GM23338 (cell line): ENCODE measurements at regions not wholly inside any gene's neighbourhood (a gene's known extent, or its start where the extent isn't known, plus 50 kb on each side); places are given as distances from the start of the nearest gene placed in this dataset.

Source experiments
- ATAC-seq: fragments of 200-7000 bp; cut with Tn5 transposase; 3 replicates; pipeline ENCODE4 v1.9.1; 2020
- DNase-seq: peaks from one replicate; pipeline ENCODE4 v3.0.0-alpha.2; 2015; ENCODE audit warnings: low spot score
- H2AFZ ChIP-seq: fragments of 200-600 bp; sonication (generic); 2 replicates; pipeline ENCODE4 v1.8.0; 2016; ENCODE audit warnings: antibody characterized with exemption, mild to moderate bottlenecking, moderate library complexity
- H3F3A ChIP-seq: fragments of 200-600 bp; sonication (generic); replicated peaks from 2 replicates; pipeline ENCODE4 v1.8.0; 2017; ENCODE audit warnings: antibody characterized with exemption, mixed run types, low read depth
- H3K27ac ChIP-seq: fragments of 200-600 bp; sonication (generic); 2 replicates; pipeline ENCODE4 v1.6.1; 2016; ENCODE audit warnings: low read depth
- H3K27me3 ChIP-seq: fragments of 200-600 bp; sonication (generic); 2 replicates; pipeline ENCODE4 v1.8.0; 2016; ENCODE audit warnings: mild to moderate bottlenecking, mixed run types, moderate library complexity; ENCODE audit not compliant: insufficient read depth
- H3K36me3 ChIP-seq: fragments of 200-600 bp; sonication (generic); 2 replicates; pipeline ENCODE4 v1.8.0; 2016; ENCODE audit warnings: mild to moderate bottlenecking; ENCODE audit not compliant: insufficient read depth
- H3K4me1 ChIP-seq: fragments of 200-600 bp; sonication (generic); 2 replicates; pipeline ENCODE4 v1.8.0; 2016; ENCODE audit warnings: mild to moderate bottlenecking, moderate library complexity; ENCODE audit not compliant: insufficient read depth
- H3K4me2 ChIP-seq: fragments of 200-600 bp; sonication (generic); 2 replicates; pipeline ENCODE4 v1.7.1; 2017; ENCODE audit warnings: mixed run types
- H3K4me3 ChIP-seq: fragments of 200-600 bp; sonication (generic); 2 replicates; pipeline ENCODE4 v1.6.1; 2016; ENCODE audit warnings: mixed run types
- H3K79me2 ChIP-seq: fragments of 200-600 bp; sonication (generic); replicated peaks from 2 replicates; pipeline ENCODE4 v1.8.0; 2017; ENCODE audit warnings: mild to moderate bottlenecking; ENCODE audit not compliant: insufficient read depth
- H3K9me2 ChIP-seq: fragments of 200-600 bp; sonication (generic); 2 replicates; pipeline ENCODE4 v1.8.0; 2017; ENCODE audit not compliant: insufficient read depth
- H4K20me1 ChIP-seq: fragments of 200-600 bp; sonication (generic); replicated peaks from 2 replicates; pipeline ENCODE4 v1.8.0; 2017; ENCODE audit warnings: mild to moderate bottlenecking; ENCODE audit not compliant: insufficient read depth
- H3K27ac Mint-ChIP-seq: 2 replicates; pipeline ENCODE4 v1.8.0; 2020; ENCODE audit warnings: inconsistent platforms, mild to moderate bottlenecking, moderate library complexity, mixed read lengths
- H3K27me3 Mint-ChIP-seq: 3 replicates; pipeline ENCODE4 v1.8.0; 2022; ENCODE audit warnings: low read depth, mild to moderate bottlenecking, moderate library complexity, mixed read lengths, inconsistent platforms; ENCODE audit not compliant: insufficient read depth, poor library complexity
- H3K36me3 Mint-ChIP-seq: 3 replicates; pipeline ENCODE4 v1.8.0; 2021; ENCODE audit warnings: low read depth, mild to moderate bottlenecking, inconsistent platforms, moderate library complexity, mixed read lengths
- H3K4me1 Mint-ChIP-seq: 3 replicates; pipeline ENCODE4 v1.8.0; 2020; ENCODE audit warnings: mild to moderate bottlenecking, inconsistent platforms, mixed read lengths
- H3K4me3 Mint-ChIP-seq: 3 replicates; pipeline ENCODE4 v1.8.0; 2021; ENCODE audit warnings: moderate library complexity, mild to moderate bottlenecking, inconsistent platforms, mixed read lengths
- H3K9me3 Mint-ChIP-seq: 3 replicates; pipeline ENCODE4 v1.8.0; 2020; ENCODE audit warnings: moderate library complexity, mild to moderate bottlenecking, inconsistent platforms, mixed read lengths
- CREB1 ChIP-seq: fragments of 250-450 bp; sonication (Bioruptor Pico); IDR thresholded peaks from 2 replicates; pipeline ENCODE4 v1.5.0; 2020; ENCODE audit warnings: low read depth, mild to moderate bottlenecking, moderate library complexity
- EZH2 ChIP-seq: fragments of 200-600 bp; sonication (generic); IDR thresholded peaks from one replicate; pipeline ENCODE4 v1.8.0; 2017; ENCODE audit warnings: antibody characterized with exemption, mild to moderate bottlenecking, low read depth; ENCODE audit not compliant: unreplicated experiment
- EZH2phosphoT487 ChIP-seq: fragments of 200-600 bp; sonication (generic); IDR thresholded peaks from one replicate; pipeline ENCODE4 v1.8.1; 2018; ENCODE audit warnings: antibody characterized with exemption; ENCODE audit not compliant: unreplicated experiment
- JUNB ChIP-seq: IDR thresholded peaks from one replicate; pipeline ENCODE4 v1.6.1; 2016; ENCODE audit warnings: antibody characterized with exemption; ENCODE audit not compliant: unreplicated experiment
- STAT1 ChIP-seq: IDR thresholded peaks from one replicate; pipeline ENCODE4 v1.6.1; 2016; ENCODE audit warnings: antibody characterized with exemption; ENCODE audit not compliant: unreplicated experiment
- ZNF114 ChIP-seq: fragments of 250-450 bp; sonication (Bioruptor Pico); IDR thresholded peaks from 2 replicates; pipeline ENCODE4 v1.5.0; 2020; ENCODE audit warnings: mild to moderate bottlenecking, moderate library complexity
- TF ChIP-seq, protein P1 (sequence below): IDR thresholded peaks from one replicate; pipeline ENCODE4 v1.6.1; 2018; ENCODE audit warnings: antibody characterized with exemption; ENCODE audit not compliant: unreplicated experiment
- TF ChIP-seq, protein P2 (sequence below), 2 experiments: fragments of 200-600 bp in 1 of 2; sonication (generic) in 1 of 2; conservative IDR thresholded peaks; 2 replicates each; pipeline versions ENCODE4 v1.5.1 to v1.6.1; 2016 to 2017; ENCODE audit warnings: antibody characterized with exemption in 2 of 2, low read depth in 2 of 2, mild to moderate bottlenecking in 2 of 2, moderate library complexity in 1 of 2
- TF ChIP-seq, protein P3 (sequence below): fragments of 250-450 bp; sonication (Bioruptor Pico); IDR thresholded peaks from 2 replicates; pipeline ENCODE4 v1.5.0; 2020; ENCODE audit warnings: mild to moderate bottlenecking, moderate library complexity
- TF ChIP-seq, protein P4 (sequence below): IDR thresholded peaks from 2 replicates; pipeline ENCODE4 v1.6.1; 2016; ENCODE audit warnings: antibody characterized with exemption

DNA sequence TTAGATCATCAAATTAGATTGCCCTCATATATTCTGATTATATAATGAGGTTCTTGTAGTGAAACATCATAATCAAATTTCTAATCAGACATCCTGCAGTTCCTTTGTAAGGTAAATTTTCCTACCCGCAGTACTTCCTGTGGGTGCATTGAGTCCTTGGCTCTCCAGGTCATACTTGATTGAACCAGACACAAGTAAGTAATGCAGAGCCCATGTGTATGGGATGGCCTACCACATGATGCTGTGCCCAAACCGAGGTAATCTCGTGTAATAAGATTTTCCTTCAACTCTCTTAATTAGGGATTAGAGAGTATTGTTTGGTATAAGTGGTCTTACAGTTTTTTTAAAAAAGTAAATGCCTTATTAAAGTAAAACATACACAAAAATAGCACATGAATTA lies 1841.8 kb downstream of the PCDH7 start:
- no peaks in the 10 kb centered on the region for H3K36me3 Mint-ChIP-seq
- Histone ChIP-seq H3K27ac (no peak overlapping the region), H3K4me1 (no peaks in the 10 kb centered on the region), H3K9me2 (no peaks in the 10 kb centered on the region), H3K36me3 (no peaks in the 10 kb centered on the region), H3K79me2 (no peaks in the 10 kb centered on the region), H4K20me1 (no peaks in the 10 kb centered on the region), H3F3A (no peaks in the 10 kb centered on the region), H3K4me3 (no peak overlapping the region), H3K27me3 (no peaks in the 10 kb centered on the region), H2AFZ (no peak overlapping the region), H3K4me2 (no peak overlapping the region)
- peaks cover 9% of the 10 kb centered on the region; the same call in 2 of the 3 replicates for H3K4me1 Mint-ChIP-seq
- no peak for DNase-seq
- H3K27ac Mint-ChIP-seq = no peak overlapping the region
- no peaks in the 10 kb centered on the region for H3K27me3 Mint-ChIP-seq
- H3K4me3 Mint-ChIP-seq = no peak overlapping the region
- TF ChIP-seq STAT1 (no peak), JUNB (no peak), ZNF114 (CRISPR knock-in tag) (no peak)
- TF ChIP-seq, protein P1, sequence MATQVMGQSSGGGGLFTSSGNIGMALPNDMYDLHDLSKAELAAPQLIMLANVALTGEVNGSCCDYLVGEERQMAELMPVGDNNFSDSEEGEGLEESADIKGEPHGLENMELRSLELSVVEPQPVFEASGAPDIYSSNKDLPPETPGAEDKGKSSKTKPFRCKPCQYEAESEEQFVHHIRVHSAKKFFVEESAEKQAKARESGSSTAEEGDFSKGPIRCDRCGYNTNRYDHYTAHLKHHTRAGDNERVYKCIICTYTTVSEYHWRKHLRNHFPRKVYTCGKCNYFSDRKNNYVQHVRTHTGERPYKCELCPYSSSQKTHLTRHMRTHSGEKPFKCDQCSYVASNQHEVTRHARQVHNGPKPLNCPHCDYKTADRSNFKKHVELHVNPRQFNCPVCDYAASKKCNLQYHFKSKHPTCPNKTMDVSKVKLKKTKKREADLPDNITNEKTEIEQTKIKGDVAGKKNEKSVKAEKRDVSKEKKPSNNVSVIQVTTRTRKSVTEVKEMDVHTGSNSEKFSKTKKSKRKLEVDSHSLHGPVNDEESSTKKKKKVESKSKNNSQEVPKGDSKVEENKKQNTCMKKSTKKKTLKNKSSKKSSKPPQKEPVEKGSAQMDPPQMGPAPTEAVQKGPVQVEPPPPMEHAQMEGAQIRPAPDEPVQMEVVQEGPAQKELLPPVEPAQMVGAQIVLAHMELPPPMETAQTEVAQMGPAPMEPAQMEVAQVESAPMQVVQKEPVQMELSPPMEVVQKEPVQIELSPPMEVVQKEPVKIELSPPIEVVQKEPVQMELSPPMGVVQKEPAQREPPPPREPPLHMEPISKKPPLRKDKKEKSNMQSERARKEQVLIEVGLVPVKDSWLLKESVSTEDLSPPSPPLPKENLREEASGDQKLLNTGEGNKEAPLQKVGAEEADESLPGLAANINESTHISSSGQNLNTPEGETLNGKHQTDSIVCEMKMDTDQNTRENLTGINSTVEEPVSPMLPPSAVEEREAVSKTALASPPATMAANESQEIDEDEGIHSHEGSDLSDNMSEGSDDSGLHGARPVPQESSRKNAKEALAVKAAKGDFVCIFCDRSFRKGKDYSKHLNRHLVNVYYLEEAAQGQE = no peak
- TF ChIP-seq, protein P2, sequence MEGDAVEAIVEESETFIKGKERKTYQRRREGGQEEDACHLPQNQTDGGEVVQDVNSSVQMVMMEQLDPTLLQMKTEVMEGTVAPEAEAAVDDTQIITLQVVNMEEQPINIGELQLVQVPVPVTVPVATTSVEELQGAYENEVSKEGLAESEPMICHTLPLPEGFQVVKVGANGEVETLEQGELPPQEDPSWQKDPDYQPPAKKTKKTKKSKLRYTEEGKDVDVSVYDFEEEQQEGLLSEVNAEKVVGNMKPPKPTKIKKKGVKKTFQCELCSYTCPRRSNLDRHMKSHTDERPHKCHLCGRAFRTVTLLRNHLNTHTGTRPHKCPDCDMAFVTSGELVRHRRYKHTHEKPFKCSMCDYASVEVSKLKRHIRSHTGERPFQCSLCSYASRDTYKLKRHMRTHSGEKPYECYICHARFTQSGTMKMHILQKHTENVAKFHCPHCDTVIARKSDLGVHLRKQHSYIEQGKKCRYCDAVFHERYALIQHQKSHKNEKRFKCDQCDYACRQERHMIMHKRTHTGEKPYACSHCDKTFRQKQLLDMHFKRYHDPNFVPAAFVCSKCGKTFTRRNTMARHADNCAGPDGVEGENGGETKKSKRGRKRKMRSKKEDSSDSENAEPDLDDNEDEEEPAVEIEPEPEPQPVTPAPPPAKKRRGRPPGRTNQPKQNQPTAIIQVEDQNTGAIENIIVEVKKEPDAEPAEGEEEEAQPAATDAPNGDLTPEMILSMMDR (conservative IDR thresholded peaks at IDR 0.05; ENCODE audit: low read depth in 2 of 2) = no peak
- ATAC-seq = no peak
- no peaks in the 10 kb centered on the region for H3K9me3 Mint-ChIP-seq

DNA sequence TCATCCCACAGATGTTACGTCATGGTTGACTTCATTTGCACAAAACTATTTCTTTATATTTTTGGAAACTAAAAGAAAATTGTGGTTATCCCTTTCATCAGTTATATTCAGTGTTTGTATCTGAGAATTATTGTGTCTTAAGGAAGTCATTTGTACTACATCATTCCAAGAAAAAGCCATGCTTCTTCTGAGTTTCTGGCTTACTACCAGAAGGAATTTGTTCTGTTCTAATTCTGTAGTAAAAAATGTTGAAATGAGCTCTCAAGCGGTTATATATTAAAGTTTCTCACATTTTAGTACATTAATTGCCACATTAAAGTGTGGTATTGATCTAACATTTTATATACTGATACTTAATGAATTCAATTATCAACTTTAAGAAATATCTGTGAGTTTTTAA lies 1844.5 kb downstream of the PCDH7 start:
- Histone ChIP-seq H3K27me3 (no peaks in the 10 kb centered on the region), H2AFZ (no peak overlapping the region), H4K20me1 (no peaks in the 10 kb centered on the region), H3K79me2 (no peaks in the 10 kb centered on the region), H3K4me1 (no peaks in the 10 kb centered on the region), H3K27ac (no peak overlapping the region), H3K9me2 (no peaks in the 10 kb centered on the region), H3F3A (no peaks in the 10 kb centered on the region), H3K36me3 (no peaks in the 10 kb centered on the region), H3K4me3 (no peak overlapping the region), H3K4me2 (no peak overlapping the region)
- DNase-seq = no peak
- no peak for ATAC-seq
- Mint-ChIP-seq H3K27ac (no peak overlapping the region), H3K4me1 (peaks cover 9% of the 10 kb centered on the region; the same call in 2 of the 3 replicates), H3K27me3 (peaks cover 2% of the 10 kb centered on the region), H3K4me3 (no peak overlapping the region), H3K9me3 (no peaks in the 10 kb centered on the region), H3K36me3 (no peaks in the 10 kb centered on the region)
- TF ChIP-seq CREB1 (CRISPR knock-in tag) = no peak
- no peak for TF ChIP-seq EZH2
- TF ChIP-seq, protein P3, sequence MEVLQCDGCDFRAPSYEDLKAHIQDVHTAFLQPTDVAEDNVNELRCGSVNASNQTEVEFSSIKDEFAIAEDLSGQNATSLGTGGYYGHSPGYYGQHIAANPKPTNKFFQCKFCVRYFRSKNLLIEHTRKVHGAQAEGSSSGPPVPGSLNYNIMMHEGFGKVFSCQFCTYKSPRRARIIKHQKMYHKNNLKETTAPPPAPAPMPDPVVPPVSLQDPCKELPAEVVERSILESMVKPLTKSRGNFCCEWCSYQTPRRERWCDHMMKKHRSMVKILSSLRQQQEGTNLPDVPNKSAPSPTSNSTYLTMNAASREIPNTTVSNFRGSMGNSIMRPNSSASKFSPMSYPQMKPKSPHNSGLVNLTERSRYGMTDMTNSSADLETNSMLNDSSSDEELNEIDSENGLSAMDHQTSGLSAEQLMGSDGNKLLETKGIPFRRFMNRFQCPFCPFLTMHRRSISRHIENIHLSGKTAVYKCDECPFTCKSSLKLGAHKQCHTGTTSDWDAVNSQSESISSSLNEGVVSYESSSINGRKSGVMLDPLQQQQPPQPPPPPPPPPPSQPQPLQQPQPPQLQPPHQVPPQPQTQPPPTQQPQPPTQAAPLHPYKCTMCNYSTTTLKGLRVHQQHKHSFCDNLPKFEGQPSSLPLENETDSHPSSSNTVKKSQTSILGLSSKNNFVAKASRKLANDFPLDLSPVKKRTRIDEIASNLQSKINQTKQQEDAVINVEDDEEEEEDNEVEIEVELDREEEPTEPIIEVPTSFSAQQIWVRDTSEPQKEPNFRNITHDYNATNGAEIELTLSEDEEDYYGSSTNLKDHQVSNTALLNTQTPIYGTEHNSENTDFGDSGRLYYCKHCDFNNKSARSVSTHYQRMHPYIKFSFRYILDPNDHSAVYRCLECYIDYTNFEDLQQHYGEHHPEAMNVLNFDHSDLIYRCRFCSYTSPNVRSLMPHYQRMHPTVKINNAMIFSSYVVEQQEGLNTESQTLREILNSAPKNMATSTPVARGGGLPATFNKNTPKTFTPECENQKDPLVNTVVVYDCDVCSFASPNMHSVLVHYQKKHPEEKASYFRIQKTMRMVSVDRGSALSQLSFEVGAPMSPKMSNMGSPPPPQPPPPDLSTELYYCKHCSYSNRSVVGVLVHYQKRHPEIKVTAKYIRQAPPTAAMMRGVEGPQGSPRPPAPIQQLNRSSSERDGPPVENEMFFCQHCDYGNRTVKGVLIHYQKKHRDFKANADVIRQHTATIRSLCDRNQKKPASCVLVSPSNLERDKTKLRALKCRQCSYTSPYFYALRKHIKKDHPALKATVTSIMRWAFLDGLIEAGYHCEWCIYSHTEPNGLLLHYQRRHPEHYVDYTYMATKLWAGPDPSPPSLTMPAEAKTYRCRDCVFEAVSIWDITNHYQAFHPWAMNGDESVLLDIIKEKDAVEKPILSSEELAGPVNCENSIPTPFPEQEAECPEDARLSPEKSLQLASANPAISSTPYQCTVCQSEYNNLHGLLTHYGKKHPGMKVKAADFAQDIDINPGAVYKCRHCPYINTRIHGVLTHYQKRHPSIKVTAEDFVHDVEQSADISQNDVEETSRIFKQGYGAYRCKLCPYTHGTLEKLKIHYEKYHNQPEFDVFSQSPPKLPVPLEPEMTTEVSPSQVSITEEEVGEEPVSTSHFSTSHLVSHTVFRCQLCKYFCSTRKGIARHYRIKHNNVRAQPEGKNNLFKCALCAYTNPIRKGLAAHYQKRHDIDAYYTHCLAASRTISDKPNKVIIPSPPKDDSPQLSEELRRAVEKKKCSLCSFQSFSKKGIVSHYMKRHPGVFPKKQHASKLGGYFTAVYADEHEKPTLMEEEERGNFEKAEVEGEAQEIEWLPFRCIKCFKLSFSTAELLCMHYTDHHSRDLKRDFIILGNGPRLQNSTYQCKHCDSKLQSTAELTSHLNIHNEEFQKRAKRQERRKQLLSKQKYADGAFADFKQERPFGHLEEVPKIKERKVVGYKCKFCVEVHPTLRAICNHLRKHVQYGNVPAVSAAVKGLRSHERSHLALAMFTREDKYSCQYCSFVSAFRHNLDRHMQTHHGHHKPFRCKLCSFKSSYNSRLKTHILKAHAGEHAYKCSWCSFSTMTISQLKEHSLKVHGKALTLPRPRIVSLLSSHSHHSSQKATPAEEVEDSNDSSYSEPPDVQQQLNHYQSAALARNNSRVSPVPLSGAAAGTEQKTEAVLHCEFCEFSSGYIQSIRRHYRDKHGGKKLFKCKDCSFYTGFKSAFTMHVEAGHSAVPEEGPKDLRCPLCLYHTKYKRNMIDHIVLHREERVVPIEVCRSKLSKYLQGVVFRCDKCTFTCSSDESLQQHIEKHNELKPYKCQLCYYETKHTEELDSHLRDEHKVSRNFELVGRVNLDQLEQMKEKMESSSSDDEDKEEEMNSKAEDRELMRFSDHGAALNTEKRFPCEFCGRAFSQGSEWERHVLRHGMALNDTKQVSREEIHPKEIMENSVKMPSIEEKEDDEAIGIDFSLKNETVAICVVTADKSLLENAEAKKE = no peak
- TF ChIP-seq STAT1 = no peak
- TF ChIP-seq, protein P4, sequence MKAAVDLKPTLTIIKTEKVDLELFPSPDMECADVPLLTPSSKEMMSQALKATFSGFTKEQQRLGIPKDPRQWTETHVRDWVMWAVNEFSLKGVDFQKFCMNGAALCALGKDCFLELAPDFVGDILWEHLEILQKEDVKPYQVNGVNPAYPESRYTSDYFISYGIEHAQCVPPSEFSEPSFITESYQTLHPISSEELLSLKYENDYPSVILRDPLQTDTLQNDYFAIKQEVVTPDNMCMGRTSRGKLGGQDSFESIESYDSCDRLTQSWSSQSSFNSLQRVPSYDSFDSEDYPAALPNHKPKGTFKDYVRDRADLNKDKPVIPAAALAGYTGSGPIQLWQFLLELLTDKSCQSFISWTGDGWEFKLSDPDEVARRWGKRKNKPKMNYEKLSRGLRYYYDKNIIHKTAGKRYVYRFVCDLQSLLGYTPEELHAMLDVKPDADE = no peak
- TF ChIP-seq EZH2phosphoT487 = no peak
